Limb (tissue), 2 donors: ENCODE measurements at regions not wholly inside any gene's neighbourhood (a gene's known extent, or its start where the extent isn't known, plus 50 kb on each side); places are given as distances from the start of the nearest gene placed in this dataset.

Experiments used
- DNase-seq, 2 donors: peaks; one replicate each; pipeline ENCODE4 v3.0.0-alpha.2; 2016; ENCODE audit errors: extremely low spot score in 2 of 2

DNA sequence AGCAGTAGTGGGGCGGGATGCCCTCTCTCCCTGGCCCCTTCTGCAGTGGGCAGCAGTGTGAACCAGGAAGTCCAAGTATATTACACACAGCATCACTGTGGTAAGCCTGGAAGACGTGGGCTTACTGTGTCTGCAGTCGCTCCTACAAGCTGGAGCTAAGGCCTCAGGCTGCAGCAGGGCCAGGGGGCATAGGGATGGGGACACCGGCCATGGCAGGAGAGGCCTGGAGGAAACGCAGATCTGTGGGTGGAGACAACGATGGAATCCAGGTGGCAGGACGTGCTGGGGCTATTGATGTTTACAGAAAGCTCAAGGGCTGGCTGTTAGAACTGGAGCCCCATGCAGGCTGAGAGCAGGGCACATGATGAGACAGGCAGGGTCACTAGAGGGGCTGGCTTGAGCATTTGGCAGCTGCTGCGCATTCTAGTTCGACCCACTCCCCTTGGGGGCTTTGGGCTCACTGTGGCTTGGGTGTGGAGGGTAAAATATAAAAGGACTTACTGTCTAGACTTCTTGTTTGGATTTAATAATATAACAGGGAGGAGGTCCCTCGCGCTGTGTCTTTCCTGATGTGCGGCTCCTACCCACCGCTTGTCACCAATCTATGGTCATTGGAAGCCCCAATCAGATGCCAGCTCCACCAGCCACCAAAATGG lies 539.5 kb downstream of the TBC1D22A start:
- peak in 1 of 2 donors; percentile 15 for DNase-seq

DNA sequence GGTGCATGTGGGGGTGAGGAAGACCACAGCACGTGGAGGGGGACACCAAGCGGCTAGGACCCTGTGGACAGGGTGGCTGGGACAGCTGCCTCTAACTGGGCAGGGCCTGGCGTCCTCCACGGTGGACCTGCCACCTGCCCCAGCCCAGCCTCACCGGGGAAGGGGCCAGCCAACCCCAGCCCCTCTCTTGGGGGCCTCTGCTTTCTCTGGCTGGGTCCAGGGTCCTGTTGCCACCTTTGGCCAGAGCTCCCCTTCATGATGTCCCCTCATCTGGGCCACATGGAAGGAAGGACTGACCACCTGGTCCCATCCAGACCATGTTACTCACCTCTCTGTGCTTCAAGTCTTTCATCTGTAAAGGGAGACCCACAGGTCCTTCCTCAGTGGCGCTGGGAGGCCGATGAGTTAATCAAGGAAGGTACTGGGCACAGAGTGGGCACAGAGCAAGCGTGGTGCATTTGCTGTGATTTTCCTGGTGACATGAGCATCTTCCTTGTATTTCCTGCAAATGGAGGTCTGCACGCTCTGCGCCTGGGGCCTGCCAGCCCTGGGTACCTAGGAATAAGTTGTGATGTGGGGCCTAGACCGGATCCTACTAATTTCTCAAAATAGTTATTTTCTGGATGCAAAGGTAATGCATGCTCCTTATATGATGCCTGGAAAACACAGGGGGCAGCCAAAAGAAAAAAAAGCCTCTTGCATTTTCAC lies 538.4 kb downstream of the TBC1D22A start:
- peak in 1 of 2 donors; percentile 2 for DNase-seq

DNA sequence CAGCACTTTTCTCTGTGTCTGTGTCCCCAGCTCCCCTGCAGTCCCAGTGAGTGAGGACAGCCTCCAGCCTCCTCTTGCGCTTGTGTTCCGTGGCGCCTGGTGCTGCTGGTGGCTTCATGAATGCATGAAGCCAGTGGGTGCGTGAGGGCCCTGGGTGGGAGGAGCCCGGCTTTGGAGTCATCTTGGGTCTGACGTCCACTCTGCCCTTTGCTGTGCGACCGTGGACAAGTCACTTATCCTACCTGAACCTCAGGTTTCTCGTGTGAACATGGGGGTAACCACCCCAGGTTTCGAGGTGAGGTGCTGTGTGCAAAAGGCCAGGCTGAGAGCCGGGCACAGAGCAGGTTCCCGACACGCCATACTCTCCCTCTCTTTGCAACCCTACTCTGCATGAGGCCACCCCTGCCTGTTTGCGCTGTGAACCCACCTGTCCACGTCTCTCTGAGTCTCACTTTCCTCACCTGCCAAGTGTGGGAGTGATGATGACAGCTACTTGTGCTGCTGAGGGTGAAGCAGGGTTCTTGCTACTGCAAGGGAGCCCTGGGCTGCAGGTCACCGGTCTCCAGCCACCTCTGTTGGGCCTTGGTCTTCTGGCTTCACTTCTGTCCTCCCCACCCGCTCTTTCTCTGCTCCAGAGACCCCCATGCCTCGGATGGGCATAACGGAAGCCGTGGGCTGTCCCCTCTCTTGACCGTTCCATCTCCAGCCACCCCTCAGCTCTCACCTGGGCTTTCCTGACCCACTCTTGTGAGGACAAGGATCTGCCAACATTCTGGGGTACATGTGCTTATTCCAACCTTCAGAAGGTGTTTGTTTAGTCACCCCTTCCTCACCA lies 537.6 kb downstream of the TBC1D22A start:
- no peak for DNase-seq

DNA sequence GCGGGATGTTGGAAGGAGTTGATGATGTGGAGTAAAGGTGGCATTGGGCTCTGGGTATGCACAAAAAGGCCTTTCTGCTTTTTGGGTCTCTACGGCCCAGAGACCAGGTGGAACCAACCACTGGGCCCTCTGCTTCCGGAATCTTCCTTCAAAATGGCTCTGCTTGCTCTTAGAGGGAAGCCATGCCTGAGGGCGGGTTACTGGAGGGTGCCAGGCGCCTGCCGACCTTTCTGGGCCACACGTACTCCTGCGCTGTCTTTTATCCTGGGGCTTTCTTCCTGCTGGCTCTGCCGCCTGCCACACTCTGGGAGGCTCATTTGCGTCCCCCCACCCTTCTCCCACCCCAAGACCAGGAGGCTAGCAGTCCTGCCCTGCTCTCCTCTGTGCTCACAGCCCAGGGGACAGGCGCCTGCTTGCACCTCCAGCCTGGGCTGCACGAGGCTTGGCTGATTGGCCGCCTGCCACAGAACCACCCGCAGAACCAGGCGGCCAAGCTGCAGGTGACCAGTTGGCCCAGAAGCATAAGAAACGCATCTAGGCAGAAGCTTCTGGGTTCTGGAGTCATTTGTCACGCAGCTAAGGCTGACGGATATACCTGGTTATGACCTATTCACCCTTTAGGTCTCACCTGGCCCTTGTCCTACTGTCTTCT lies 536.9 kb downstream of the TBC1D22A start:
- DNase-seq: no peak

DNA sequence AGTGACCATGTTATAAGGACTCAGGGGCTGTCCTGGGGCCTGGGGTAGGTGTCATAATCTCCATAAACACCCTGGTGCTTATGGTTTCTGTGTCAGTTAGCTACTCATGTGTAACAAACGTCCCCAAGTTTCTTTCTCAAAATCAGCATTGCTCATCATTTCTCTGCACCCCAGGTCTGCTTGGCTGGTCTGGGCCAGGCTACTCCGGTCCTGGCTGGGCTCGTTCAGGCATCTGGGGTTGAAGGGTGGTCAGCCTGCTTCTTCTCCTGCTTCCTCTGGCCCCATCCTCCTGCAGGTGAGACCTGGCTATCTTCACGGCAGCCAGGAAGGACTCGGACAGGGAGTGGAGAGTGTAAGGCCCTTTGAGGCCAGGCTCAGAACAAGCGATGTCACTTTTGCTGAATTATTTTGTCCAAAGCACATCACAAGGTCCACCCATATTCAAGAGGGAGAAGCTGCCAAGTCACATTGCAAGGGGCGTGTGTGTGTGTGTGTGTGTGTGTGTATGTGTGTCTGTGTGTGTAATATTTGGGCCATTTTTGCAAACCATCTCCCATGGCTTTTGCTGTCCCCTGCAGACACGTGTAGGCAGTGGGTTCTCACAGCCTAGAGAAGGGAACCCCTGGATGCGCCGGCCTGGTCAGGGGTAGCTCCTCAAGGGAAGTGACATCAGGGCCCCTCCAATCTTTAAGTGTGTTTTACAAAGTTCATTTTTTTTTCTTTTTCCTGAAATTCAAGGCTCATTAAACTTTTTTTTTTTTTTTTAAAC lies 535.8 kb downstream of the TBC1D22A start:
- no peak for DNase-seq

DNA sequence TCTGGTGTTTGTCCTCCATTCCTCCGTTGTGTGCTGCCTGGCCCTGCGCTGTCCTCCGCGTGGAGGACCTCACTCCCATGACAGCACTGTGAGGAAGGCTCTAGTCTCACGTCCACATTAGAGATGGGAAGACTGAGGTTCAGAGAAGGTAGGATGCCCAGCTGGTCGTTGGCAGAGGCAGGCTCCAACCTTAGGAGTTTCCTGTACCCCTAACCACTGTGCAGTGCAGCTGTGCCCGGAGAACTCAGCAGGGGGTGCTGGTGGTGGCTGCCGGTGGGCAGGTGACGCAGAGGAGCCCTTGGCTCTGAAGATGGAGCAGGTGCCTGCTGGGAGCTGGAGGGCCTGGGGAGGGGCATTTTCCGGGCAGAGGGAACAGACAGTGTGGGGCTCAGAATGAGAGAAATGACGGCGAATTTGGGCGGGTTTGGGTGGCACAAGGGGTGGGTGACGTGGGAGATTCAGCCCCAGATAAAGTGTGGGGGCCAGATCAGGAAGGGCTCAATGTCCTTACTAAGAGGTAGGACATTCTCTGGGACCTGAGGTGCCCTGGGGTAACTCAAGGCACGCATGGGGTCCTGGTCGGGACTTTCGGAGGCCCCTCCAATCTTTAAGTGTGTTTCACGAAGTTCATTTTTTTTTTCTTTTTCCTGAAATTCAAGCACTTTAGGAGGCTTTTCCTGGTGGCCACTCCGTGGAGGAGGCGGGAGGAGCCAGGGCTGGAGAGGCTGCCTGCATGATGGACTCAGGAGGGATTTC lies 535.0 kb downstream of the TBC1D22A start:
- no peak for DNase-seq

DNA sequence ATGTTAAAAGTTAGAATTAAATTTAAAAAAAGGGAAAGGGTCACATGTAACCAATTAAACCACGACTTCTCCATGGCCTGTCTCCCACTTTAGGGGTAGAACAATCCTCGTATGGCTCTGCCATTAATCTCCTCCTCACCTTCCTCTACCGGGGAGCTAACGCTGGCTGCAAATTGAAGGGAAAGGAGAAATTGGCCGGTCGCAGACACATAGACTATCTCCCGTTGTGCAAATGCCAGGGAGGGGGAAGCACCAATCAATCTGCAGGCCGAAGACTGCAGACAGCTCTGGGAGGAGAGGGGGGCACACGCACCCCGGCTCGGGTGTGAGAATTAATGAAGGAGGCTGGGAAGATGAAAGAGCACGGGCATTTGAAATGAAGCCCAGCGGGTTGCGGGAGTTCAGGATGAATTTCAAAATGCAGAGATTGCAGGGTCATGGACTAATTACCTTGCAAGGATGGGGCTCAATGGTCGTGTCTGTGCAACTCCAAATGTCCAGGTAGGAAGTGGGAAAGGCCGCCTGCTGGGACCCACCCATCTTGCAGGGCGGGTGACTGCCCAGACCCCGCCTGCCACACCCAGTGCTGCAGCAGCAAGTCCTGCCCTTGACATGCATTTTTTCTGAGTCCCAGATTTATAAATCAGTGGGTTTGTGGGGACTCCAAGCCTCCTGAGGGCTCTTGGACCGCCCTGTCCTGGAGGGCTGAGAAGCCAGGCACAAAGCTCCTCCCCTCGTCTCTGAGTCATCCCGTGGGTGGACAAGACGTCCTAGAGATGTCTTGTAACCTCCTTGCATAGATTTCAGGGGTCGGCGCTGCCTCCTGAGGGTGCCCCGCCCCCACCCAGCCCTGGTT lies 534.2 kb downstream of the TBC1D22A start:
- DNase-seq: no peak

DNA sequence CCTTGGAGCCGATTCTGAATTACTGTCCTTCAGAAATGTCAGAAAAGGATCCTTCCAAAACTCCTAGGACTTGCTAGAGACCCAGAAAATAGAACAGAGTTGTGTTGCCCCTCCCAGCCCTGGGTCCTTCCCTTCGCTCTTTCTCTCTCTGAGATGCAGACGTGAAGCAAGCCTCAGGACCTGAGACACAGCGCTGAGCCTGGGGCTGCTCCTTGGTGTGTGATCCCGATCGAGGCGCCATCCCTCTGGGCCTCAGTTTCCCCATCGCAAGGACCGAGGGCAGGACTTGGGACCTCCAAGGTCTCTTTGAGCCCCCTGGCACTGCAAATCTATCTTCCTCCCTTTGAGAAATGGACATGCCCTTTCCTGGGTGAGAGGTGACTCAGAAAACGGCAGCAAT lies 533.5 kb downstream of the TBC1D22A start:
- no peak for DNase-seq

DNA sequence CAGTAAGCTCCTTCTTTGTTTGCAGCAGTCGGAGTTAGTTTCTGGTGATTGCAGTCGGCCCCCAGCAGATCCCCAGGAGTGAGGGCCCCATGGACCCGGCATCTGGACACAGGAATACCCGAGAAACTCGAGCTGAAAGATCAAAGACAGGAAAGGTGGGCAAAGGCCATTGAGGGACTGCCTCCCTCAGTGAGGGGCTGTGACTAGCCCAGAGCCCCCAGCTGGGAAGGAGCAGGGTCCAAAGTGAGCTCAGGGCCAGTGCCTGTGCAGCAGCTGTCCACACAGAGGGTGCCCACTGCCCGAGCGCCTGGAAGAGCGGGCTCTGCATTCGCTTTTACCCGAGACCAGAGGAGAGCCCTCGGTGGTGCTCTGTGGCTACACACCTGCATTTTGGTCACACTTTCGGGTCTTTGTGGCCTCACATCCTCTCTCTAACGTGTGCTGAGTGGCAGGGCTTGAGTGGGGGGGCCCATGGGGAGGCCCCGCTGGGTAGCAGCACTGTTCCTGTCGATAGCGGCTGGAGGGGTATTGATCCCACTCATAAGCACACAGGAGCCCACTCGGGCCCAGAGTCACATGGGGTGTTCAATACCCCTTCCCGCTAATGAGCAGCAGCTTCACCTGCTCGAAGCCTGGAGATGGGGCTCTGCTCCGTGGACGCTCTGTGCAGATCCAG lies 532.9 kb downstream of the TBC1D22A start:
- DNase-seq: no peak

DNA sequence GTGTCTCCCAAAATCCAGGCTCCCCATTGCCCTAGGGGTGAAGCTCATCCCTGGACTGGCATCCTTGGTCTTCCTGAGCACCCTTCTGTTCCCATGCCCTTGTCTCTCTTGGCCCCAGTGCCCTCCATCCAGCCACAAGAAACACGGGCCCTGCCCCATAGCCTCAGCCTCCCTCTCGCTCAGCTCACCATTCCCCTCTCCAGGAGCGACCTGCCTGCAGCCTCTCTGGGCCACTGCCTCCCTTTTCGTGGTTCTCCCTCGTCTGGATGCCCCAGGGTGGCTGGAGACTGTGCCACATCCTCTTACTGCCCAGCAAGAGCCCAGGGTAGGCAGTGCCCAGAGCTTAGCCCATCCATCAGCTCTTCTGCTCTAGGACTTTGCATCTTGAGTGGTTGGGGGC lies 532.1 kb downstream of the TBC1D22A start:
- peak in 1 of 2 donors; percentile 9 for DNase-seq

DNA sequence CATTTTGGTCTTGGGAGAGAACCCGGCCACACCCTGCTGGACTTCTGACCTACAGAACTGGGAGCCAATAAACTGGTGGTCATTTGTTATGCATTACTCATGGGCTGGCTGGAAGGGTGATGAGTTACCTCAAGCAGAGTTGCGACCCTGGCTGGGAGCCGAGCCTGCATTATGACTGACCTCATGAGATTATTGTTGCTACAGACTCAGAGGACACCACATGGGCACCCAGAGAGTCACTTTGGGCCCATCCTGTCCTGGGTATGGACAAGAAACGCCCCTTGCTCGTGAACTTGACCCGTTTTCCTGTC lies 531.7 kb downstream of the TBC1D22A start:
- no peak for DNase-seq

DNA sequence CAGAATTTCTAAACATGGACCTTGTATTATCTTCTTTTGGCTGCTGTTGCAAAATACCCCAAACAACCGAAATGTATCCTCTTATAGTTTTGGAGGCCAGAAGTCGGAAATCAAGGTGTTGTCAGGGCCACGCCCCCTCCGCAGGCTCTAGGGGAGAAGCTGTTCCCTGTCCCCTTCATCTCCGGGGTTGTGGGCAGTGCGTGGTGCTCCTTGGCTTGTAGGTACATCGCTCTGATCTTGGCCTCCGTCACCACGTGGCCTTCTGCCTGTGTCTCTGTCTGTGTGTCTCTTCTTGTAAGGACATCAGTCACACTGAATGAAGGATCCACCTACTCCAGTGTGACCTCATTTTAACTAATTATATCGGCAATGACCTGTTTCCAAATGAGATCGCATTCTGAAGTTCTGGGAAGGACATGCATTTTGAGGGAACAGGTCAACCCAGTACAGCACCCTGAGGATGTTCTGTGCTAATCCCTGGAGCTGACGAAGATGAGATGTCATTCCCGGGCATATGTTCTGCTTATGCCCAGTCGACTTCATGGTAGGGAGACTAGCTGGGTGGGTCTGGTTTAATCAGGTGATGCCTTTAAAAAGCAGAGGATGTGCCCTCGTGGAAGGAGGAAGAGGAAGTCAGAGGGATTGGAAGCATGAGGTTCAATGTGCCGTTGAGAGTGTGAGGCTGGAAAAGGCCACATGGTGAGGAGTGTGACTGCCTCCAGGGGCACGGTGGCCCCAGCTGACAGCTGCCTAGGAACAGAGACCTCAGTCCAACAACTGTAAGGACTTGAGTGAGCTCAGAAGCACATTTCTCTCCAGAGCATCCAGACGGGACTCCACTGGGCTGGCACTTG lies 531.1 kb downstream of the TBC1D22A start:
- DNase-seq: peak in 1 of 2 donors; percentile 2

DNA sequence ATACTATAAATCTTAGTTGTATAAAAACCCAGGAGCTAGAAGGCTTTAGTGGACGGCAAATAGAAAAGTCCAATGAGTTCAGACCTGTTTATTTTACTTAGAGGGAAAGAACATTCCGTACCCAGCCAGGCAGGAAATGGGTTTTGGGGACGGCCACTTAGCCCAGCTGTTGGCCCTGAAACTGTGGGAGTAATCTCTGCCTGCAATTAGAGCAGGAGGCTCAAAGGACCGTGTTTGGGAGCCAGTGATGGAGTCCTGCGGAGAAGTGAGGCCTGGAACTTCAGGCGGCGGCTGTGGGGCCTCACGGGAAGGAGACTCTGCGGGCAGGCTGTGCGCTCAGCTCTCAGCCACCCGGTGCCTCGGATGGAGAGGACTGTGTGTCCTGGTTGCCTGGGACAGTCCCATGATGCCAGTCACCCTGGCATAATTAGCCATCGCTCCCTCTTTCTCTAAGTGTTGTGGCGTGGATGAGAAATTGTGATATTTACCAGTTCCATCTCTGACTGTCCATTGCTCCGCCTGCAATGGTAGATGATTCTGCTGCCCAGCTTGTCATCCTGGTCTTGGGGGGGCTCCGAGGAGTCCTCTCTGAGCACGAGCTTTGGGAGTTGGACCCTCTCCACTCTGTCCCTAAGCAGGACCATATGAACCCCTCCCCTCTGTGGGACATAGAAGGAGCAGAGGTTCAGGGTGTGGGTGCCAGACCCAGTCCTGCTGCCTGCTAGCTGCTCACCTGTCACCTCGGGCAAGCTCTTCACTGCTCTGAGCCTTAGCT lies 530.3 kb downstream of the TBC1D22A start:
- DNase-seq: peak in 1 of 2 donors; percentile 17

DNA sequence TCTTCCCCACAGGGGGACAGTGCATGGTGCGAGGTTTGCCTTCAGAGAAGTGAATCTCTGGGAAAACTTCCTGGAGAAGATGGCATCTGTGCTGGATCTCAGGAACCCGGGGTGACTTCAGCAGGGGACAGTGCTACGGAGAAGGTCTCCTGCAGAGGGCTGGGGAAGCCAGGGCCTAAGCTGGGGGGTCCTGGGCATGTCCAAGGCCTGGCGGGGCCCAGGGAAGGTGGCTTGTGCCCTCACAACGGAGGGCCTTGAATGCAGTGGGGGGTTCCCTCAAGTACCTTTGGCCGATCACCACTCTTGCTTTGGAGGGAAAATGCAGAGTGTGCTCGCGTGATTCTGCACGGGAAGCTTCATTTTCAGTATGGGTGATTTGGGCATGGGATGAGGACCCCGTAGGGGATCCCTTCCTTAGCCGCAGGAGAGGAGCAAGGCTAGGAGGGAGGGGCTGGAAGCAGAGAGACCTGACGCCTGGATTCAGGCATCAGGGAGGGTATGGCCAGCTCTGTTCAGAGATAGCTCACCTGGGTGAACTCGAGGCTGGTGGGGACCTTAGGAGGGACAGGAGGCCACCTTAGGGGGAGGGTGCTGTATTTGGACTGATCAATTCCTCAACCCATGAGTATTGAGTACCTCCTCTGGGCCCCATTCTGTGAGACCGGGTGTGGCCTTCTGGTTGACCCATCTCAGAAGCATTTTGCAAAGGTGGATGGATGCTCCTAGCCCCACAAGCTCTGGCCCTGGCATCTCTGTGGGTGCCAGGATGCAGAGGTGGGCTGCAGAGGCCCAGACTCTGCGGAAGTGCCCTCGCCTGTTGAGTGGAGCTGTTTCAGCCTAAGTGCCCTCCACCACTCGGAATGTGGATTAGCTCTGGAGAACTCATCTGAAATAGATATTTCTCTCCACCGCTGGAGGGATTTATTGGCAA lies 529.4 kb downstream of the TBC1D22A start:
- DNase-seq: peak in 1 of 2 donors; percentile 12

DNA sequence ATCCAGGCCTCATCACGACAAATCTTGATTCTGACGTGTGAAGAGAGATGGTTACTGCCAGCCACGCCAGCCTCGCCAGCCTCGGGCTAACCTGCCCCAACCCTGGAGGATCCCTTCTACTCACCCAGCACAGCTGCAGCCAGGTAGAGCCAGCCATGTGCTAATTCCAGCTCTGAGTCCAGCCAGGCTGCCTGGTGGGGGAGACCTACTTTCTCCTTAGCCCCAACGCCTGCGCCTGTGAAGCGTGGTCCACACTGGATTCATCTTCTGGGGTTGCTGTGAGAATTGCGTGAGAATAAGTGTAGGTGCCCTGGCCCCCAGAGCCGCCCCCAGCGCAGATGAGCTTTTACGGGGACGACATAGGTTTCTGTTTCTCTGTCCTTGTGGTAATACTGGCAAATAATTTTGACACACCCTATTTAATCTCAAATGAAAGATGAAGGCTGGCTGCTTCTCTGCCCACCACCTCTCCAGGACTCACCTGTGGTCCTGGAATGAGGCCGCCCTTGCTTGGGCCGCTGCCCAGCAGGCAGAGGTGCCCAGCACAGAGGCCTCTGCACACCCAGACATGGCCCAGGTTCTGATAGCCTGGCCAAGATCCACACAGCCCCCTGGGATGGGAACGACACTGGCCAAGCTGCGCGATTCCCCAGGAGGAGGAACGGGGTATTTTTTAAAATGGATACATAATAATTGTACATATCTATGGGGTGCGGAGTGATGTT lies 528.4 kb downstream of the TBC1D22A start:
- DNase-seq: peak in 1 of 2 donors; percentile 7
